SU-DHL-6 (cell line): ENCODE measurements at regions not wholly inside any gene's neighbourhood (a gene's known extent, or its start where the extent isn't known, plus 50 kb on each side); places are given as distances from the start of the nearest gene placed in this dataset.

Source experiments
- EZH2phosphoT487 ChIP-seq: fragments of 200-600 bp; sonication (generic), shearing (Covaris generic); conservative IDR thresholded peaks from 2 replicates; pipeline ENCODE4 v1.6.1; 2018; ENCODE audit warnings: mild to moderate bottlenecking, antibody characterized with exemption, low read length, moderate library complexity, mixed read lengths
- TF ChIP-seq, protein P1 (sequence below): fragments of 200-600 bp; sonication (generic); IDR thresholded peaks from one replicate; pipeline ENCODE4 v1.5.1; 2017; ENCODE audit warnings: antibody characterized with exemption, mild to moderate bottlenecking, low read length, moderate library complexity; ENCODE audit not compliant: insufficient read depth, poor library complexity, severe bottlenecking

DNA sequence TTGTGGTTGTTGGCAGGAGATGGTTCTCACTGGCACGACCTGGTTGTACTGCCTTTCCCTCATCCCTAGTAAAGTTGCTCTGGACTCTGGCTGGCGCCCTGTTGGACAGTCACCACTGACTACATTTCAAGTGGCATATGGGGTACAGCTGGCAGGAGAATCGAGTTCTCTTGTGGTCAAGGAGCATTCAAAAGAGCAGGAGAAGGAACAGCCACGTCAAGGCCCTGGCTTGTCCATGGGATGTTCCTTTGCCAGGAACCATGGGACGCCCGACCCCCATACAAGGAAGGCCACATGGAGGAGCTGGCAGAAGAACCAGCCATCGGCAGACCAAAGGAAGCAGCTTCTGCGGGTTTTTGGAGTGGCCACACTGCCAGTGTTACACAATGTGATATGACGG is 87.0 kb upstream of the SLC25A13 start:
- TF ChIP-seq, protein P1, sequence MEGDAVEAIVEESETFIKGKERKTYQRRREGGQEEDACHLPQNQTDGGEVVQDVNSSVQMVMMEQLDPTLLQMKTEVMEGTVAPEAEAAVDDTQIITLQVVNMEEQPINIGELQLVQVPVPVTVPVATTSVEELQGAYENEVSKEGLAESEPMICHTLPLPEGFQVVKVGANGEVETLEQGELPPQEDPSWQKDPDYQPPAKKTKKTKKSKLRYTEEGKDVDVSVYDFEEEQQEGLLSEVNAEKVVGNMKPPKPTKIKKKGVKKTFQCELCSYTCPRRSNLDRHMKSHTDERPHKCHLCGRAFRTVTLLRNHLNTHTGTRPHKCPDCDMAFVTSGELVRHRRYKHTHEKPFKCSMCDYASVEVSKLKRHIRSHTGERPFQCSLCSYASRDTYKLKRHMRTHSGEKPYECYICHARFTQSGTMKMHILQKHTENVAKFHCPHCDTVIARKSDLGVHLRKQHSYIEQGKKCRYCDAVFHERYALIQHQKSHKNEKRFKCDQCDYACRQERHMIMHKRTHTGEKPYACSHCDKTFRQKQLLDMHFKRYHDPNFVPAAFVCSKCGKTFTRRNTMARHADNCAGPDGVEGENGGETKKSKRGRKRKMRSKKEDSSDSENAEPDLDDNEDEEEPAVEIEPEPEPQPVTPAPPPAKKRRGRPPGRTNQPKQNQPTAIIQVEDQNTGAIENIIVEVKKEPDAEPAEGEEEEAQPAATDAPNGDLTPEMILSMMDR = no peak
- TF ChIP-seq EZH2phosphoT487 = no peak
